Ovary (tissue), 3 donors: ENCODE measurements at regions not wholly inside any gene's neighbourhood (a gene's known extent, or its start where the extent isn't known, plus 50 kb on each side); places are given as distances from the start of the nearest gene placed in this dataset.

Experiments
- CTCF ChIP-seq, 3 donors: fragments of 450-650 bp in 2 of 3; fragments of 200-600 bp in 1 of 3; IDR thresholded peaks; one replicate each; pipeline versions ENCODE4 v1.5.1 to v1.8.0; 2016 to 2022; ENCODE audit warnings: antibody characterized with exemption in 3 of 3, mild to moderate bottlenecking in 1 of 3
- EP300 ChIP-seq: sonication (generic); formaldehyde crosslinking; IDR thresholded peaks from one replicate; pipeline ENCODE4 v1.6.1; 2017; ENCODE audit warnings: antibody characterized with exemption
- POLR2A ChIP-seq: fragments of 450-650 bp; IDR thresholded peaks from one replicate; pipeline ENCODE4 v1.6.1; 2017; ENCODE audit warnings: antibody characterized with exemption, mild to moderate bottlenecking, moderate library complexity
- donor health status: DM: no; HTN: no; CAD: no.

GRCh38 chrX:36436361-36436760 lies 516.8 kb downstream of the CFAP47 start:
- no peak for TF ChIP-seq CTCF (IDR thresholded peaks at IDR 0.05)
- no peak for TF ChIP-seq POLR2A
- TF ChIP-seq EP300, result no peak
